GM20000 (cell line): ENCODE measurements at regions not wholly inside any gene's neighbourhood (a gene's known extent, or its start where the extent isn't known, plus 50 kb on each side); places are given as distances from the start of the nearest gene placed in this dataset.
"Not testable (repeated sequence)": the region's sequence is repeated elsewhere in the genome, so short reads cannot be mapped to it uniquely, and the experiment has no call there.

Experiments used
- DNase-seq: peaks from one replicate; pipeline ENCODE4 v3.0.0; 2012; ENCODE audit warnings: low spot score
- TF ChIP-seq, protein P1 (sequence below): IDR thresholded peaks from 2 replicates; pipeline ENCODE4 v1.5.1; 2012; ENCODE audit warnings: mild to moderate bottlenecking, control low read depth; ENCODE audit errors: extremely low read depth, missing control alignments

- no peak for DNase-seq
- TF ChIP-seq, protein P1, sequence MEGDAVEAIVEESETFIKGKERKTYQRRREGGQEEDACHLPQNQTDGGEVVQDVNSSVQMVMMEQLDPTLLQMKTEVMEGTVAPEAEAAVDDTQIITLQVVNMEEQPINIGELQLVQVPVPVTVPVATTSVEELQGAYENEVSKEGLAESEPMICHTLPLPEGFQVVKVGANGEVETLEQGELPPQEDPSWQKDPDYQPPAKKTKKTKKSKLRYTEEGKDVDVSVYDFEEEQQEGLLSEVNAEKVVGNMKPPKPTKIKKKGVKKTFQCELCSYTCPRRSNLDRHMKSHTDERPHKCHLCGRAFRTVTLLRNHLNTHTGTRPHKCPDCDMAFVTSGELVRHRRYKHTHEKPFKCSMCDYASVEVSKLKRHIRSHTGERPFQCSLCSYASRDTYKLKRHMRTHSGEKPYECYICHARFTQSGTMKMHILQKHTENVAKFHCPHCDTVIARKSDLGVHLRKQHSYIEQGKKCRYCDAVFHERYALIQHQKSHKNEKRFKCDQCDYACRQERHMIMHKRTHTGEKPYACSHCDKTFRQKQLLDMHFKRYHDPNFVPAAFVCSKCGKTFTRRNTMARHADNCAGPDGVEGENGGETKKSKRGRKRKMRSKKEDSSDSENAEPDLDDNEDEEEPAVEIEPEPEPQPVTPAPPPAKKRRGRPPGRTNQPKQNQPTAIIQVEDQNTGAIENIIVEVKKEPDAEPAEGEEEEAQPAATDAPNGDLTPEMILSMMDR = no peak
Observed at GRCh38 chr5:62828742-62829603, 250.4 kb downstream of the LRRC70 start.

DNA sequence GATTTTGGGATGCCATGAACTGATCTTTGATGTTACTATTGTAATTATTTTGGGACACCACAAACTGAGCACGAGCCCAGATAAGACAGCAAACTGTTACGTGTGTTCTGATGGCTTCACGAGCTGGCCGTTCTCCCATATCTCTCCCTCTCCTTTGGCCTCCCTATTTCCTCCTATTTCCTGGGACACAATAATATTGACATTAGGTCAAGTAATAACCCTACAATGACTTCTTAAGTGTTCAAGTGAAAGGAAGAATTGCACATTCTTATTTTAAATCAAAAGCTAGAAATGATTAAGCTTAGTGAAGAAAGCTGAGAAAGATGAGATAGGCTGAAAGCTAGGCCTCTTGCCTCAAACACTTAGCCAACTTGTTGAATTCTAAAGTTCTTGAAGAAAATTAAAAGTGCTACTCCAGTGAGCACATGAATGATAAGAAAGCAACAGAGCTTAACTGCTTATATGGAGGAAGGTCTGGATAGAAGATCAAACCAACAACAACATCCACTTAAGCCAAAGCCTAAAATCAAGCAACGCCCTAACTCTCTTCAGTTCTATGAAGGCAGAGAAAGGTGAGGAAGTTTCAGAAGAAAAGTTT lies 247.1 kb downstream of the LRRC70 start:
- no peak for DNase-seq
- TF ChIP-seq, protein P1 = no peak

- DNase-seq = no peak
- TF ChIP-seq, protein P1 = no peak
Observed at GRCh38 chr5:62824936-62825335, 246.3 kb downstream of the LRRC70 start.

DNA sequence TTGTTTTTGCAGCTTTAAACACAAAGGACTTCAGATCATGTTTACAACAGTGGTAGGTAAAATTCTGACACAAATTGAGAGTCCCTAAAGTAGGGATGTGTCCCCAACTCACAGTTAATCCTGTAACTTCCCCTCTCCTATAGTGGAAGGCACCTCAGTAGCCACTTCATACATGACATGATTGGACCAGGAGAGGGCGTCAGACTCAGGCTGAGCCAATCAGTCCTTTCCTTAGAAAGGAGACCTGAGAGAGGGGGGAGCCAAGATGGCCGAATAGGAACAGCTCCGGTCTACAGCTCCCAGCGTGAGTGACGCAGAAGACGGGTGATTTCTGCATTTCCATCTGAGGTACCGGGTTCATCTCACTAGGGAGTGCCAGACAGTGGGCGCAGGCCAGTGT lies 238.4 kb downstream of the LRRC70 start:
- DNase-seq = not testable (repeated sequence)

DNA sequence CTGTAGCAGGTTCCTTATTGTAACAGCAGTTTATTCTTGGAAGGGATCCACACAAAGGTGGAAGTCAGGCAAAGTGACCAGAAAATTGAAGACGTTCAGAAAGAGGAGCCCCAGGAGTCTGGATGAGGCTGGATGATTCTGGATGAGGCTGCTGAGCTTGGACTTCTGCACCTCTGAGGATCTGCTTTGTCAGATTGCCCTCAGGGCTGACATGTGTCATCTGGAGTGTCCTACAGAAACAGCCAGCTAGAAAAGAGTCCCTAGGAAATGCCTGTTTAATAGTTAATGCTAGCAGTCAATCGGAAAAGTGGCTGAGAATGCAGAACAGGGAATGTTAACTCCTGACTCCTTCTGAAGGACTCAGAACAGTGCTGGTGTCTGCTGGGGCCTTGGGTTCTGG lies 236.4 kb downstream of the LRRC70 start:
- DNase-seq = no peak
- TF ChIP-seq, protein P1 = no peak

DNA sequence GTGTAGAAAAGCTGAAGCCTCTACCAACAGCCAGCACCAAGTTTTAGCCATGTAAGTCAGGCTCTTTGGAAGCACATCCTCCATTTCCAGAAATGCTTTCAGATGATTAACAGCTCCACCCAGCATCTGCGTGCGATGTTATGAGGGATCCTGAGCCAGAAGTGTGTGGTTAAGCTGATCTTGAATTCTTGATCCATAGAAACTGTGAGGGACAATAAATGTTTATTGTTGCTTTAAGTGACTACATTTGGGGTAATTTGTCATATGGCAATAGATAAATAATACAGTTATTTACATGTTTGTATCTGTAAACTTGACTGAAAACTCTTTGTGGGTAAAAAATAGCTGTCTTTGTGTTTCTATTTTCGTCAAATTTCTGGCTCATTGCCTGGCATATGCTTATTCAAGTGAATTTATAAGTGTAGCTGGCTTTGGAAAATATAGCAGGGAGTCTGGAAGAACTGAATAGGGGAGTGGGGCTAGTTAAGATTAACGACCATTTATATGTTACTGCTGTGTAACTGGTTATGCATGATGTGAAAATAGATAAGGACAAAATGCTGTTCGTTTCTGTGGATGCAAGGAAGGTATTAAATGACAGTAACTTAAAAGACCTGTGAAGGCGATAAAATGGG lies 234.1 kb downstream of the LRRC70 start:
- DNase-seq = no peak

GRCh38 chr5:62804819-62805218 lies 226.2 kb downstream of the LRRC70 start:
- not testable (repeated sequence) for DNase-seq

More for the DNA sequence above, 234.1 kb downstream of the LRRC70 start:
- TF ChIP-seq, protein P1 = no peak

GRCh38 chr5:62795926-62796325 lies 217.3 kb downstream of the LRRC70 start:
- no peak for DNase-seq
- TF ChIP-seq, protein P1 = no peak
